HG02938 (cell line): ENCODE measurements at regions not wholly inside any gene's neighbourhood (a gene's known extent, or its start where the extent isn't known, plus 50 kb on each side); places are given as distances from the start of the nearest gene placed in this dataset.
"Not testable (repeated sequence)": the region's sequence is repeated elsewhere in the genome, so short reads cannot be mapped to it uniquely, and the experiment has no call there.

Experiments used
- ATAC-seq: cut with Tn5 transposase; IDR thresholded peaks from one replicate; pipeline ENCODE4 v1.9.1; 2021; ENCODE audit warnings: mild to moderate bottlenecking, moderate library complexity; ENCODE audit not compliant: unreplicated experiment

DNA sequence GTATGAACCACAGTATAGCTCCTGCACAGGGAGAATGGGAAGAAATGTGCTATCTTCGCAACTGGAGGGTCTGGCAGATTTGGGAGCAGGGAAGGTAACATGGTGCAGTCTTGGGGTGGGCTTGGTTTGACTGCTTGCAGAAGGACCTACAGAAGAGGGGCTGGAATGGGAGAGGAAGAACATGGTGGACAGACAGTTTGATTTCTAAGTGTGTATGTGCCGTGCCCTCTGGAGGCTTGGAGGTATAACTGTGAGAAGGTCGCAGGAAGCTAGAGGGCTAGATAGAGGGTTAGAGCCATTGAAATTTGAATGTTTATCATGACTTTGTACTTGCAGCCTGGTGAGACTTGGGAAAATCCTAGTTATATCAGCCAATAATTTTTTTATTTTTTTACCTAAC lies 169.2 kb downstream of the SQOR start:
- no peak for ATAC-seq

DNA sequence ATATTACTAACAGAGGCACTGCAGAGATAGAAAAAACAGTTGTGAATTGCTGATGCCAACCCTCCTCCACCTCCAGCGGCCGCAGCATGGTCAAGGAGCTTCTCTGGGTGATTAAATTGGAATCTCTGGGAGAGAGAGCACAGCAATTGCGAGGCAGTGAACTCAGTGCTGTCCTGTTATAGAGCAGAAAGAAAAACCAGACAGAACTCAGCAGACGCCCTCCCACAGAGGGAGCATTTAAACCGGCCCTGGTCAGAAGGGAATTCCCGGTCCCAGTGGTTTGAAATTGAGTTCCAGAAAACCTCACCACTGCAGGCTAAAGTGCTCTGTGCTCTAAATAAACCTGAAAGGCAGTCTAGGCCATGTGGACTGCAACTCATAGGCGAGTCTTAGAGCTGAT lies 175.4 kb downstream of the SQOR start:
- ATAC-seq, result no peak

DNA sequence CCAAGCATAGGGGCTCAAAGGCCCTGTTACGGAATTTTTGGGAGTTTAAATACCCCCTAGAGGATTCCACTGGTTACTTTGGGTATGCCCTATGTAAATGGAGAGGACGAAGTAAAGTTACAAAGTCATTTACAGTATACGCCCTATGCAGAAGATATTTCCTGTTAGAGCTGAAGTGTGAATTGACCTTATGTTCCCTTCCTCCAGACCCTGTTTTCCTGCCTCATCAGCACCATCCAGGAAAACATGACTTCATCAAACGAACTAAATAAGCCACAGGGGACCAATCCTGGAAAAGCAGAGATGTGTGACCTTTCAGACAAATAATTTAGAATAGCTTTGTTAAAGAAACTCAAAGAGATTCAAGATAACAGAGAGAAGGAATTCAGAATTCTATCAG lies 177.4 kb downstream of the SQOR start:
- ATAC-seq, result no peak

DNA sequence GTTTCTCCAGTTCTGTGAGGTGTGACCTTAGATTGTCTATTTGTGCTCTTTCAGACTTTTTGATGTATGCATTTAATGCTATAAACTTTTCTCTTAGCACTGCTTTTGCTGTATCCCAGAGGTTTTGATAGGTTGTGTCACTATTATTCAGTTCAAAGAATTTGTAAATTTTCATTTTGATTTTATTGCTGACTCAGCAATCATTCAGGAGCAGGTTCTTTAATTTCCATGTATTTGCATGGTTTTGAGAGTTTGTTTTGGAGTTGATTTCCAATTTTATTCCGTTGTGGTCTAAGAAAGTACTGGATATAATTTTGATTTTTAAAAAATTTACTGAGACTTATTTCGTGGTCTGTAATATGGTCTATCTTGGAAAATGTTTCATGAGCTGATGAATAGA lies 182.7 kb downstream of the SQOR start:
- ATAC-seq, result not testable (repeated sequence)

DNA sequence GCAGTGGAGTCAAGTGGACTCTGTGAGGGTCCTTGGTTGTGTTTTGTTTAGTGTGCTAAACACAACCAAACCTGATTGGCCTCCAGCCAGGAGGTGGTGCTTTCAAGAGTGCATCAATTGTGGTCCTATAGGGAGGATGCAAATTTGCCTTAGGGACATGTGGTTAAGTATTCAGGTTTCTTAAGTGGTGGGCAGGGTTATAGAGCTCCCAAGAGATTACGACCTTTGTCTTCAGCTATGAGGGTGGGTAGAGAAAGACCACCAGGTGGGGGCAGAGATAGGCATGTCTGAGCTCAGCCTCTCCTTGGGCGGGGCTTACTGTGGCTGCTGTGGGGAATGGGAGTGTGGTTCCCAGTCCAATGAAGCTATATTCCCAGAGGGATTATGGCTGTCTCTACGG lies 186.6 kb downstream of the SQOR start:
- ATAC-seq, result no peak

DNA sequence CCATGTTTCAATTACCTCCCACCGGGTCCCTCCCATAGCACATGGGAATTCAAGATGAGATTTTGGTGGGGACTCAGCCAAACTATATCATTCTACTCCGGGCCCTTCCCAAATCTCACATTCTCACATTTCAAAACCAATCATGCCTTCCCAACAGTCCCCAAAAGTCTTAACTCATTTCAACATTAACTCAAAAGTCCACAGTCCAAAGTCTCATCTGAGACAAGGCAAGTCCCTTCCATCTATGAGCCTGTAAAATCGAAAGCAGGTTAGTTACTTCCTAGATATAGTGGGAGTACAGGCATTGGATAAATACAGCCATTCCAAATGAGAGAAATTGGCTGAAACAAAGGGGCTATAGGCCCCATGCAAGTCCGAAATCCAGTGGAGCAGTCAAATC lies 188.1 kb downstream of the SQOR start:
- ATAC-seq, result not testable (repeated sequence)

DNA sequence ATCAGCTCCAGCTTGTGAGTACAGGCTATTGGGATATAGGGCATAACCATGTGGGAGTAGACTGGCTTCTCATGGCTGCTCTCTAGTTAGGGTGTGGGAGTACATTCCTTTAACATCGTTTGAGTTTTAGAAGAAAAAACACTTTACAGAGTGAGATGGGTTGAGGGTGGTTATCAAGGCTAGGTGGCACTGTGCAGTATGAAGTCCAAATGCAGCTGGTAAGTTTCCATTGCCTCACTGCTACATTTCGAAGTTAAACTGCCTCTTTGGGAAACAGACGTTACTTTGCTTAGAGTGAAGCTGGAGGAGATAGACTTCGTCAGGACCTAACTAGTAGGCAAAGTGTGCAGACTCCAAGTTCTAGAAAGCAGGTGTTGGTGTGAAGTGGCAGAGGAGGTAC lies 192.4 kb downstream of the SQOR start:
- no peak for ATAC-seq

DNA sequence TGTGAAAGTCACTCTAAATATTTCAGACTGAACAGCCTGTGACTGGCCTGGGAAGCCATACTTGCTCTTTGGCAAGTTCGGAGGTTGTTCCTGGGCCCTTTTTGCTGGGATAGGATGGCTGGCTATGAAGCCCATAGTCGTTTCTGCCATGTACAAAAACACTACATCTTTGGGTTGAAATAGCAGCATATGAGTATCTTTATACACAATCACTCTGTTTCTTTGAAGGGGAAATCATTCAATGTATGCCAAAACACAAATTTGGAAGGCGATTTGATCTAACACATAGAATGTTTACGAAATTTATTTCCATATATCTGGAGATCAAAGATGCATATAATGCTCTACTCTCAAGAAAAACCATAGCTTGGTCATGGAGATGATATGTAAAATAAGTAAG lies 192.9 kb downstream of the SQOR start:
- no peak for ATAC-seq

DNA sequence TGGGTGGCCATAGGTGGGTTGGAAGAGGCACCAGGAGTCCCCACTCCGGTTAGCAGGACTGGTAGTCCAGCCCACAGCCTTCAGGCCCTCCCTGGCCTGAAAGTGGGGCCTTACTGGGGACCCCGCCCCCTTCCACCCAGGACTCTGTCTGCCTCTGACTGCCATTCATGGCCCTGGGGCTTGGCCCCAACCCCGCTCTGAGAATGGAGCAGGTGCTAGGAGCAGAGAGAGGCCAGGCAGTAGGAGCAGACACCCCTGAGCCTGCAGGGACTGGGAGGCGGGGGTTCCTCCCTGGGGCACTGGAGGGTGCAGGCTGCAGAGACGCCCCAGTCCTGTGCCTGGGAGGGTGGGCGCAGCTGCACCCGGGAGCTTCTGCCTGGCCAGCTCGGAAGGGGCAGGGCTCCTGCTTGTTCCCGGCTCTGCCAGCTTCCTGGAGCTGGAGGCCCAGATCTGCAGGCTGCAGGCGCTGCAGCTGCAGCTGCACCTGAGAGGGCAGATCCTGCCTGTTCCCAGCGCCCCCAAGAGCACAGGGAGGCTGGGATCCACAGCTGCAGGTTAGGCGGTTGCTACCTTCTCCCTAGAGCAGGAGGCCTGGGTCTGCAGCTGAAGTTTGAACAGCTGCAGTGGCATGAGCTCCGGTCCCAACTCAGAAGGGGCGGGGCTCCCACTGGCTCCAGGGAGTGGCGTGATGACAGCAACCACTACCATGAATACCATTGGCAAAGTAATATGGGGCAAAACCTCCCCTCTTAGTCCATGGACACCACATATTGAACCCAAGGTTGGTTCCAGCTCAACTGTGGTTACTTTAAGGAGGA lies 194.7 kb downstream of the SQOR start:
- no peak for ATAC-seq

DNA sequence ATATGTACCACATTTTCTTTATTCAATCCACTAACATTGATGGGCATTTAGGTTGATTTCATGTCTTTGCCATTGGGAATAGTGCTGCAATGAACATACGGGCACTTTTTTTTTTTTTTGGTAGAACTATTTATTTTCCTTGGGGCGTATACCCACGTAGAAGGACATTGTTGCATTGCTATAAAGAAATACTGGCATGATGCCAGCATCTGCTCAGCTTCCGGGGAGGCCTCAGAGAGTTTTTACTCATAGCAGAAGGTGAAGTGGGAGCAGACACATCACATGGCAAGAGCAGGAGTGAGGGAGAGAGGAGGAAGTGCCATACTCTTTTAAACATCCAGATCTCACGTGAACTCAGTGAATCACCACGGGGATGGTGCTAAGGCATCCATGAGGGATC lies 197.0 kb downstream of the SQOR start:
- no peak for ATAC-seq

DNA sequence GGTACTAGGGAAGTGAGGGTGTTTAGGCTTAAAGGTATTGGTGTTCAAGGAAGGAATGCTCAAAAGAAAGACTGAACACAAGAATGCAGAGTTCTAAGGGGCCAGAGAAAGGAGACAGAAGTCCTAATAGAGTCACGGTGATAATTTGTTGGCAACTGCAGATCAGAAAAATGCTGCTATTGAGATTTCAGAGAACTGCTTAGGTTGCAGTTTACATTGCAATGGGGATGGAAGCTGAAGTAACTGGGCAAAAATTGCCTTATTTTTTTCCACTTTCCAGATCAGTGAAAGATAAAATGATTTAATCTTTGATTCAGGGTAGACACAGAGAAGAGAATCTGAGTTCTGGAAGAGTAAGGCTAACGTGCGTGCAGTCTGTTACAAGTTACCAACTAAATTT lies 199.8 kb downstream of the SQOR start:
- no peak for ATAC-seq

DNA sequence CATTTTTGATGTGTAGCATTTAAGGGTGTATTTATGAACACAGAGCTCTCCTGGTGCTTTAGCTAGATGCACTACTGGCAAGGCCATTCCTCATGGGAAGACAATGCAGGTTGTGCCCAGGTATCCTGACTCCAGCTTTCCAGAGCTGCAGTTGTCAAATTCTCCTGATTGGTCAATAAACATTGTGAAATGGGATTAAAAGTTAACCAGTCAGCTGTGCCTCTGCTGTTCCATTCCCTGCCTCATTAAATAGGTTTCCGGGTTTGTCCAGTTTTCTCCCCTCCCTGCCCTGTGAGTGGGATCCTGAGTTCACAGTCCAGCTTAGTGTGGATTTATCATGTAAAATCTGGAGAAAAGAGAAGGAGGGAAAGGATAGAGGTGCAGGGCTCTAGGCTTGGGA lies 207.3 kb downstream of the SQOR start:
- ATAC-seq, result no peak

DNA sequence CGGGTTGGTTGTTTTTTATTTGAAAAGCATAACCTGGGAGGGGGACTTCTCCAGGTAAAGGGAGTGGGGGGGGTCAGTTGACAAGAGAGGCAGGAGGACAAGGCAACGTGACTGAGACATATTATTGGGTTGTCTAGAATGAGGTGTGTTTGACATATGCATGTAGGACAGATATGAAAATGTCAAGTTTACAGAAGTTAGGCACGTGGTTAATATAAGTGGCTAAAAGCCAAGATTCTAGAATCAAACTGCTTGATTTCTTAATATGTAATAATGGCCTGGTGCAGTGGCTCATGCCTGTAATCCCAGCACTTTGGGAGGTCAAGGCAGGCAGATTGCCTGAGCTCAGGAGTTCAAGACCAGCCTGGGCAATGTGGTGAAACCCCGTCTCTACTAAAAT lies 212.8 kb downstream of the SQOR start:
- no peak for ATAC-seq

DNA sequence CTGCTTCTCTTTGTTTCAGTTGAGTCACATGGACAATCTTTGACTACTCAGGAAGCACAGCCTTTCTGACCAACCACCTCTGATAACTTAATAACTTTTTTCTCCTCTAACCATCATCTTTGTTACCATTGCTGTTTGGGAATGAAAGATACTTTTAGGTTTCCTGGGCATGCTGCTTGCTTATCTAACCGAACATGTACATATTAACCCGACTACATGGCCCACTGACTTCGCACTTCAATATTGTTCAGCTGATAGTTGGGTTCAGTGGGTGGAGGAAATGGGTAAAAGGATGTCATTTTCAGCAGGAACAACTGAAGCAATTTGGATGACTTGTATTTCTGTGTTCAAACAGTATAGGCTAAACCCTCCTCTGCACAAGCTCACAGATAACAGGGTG lies 214.3 kb downstream of the SQOR start:
- ATAC-seq, result no peak

DNA sequence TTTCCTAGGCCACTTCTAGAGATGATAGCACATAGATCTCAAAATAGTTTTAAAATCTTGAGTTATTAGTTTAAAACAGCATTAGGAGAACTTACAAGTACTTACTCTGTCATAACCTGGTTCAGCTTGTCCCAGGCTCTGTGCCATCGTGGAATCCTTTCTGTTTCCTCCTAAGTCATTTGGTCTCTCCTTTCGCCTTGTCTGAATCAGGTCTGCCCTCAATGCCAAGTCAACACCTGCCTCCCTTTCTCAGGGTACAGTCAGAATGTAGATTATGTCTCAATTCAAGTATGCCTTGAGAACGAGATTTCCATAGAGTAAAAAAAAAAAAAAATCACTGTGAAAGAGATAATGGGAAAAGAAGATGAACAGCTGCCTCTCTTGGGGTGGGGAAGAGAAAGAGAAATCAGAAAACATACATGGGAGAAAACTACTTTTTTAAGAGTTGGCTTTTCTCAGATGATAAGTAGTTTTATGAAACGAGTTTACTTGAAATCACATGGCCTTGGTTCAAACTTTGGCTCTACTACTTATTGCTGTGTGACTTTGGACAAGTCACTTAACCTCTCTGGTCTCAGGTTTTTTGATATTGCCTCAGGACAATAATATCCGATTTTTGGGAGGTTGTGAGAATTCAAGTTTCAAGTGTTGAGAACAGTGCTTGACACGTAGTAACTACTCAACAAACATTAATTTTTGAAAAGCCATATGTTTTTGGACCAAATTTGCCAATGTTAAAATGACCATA lies 219.8 kb downstream of the SQOR start:
- no peak for ATAC-seq

DNA sequence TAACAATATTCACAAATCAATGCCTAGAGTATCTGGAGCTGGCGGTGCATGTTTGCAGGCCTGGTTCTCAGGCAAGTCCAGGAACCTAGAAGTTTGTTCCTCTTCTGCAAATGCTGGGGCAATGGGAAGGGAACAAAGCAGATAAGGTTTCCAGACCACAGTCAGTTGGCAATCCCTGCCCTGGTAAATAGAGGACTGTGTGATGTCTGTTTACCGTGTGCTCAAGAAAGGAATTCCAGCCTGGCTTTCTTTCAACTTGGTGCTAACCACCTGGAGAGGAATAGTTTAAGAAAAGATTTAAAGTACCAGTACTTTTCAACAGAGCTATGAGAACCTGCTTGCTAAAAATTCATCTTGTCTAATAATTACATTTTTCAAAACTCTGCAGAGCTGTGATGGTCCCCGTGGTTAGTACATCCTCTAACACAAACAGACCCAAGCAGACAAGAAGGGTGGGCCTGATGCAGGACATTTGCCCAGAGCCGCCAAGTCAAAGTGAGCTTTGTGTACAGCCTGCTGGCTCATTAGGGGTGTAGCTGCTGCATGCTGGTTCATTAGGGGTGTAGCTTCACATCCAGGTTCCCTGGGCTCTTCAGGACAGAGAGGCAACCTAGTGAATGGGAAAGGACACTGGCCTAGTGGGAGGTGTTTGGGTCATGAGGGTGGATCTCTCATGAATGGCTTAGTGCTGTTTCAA lies 220.5 kb downstream of the SQOR start:
- ATAC-seq, result no peak

DNA sequence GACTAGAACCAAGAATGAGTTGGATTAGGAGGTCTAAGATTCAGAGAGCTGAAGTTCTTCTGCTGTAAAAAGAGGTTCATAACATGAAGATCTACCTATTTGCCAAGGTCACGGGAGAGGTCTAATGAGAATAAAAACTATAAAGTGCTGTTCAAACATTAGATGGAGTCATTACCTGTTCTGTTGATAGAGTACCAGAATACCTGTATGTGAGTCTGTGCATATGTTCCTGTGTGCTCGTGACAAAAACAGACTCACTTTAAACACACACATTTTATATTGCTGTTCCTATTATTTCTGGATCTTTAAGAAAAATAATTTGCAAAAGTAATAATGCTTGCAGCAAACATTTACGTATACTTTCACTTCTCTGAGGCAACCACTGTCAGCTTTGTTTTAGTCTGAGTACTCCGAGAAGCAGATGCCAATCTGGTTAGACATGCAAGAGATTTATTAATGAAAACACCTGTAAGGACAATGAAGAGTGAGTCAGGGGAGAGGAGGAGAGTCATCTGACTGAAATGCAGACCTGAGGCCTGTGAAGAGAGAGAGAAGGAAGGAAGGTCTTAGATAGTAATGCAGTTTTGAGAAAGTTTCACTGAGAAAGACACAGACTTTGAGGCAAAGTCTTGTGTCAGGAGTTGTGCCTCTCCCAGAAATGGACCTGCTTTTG lies 221.2 kb downstream of the SQOR start:
- ATAC-seq, result no peak

DNA sequence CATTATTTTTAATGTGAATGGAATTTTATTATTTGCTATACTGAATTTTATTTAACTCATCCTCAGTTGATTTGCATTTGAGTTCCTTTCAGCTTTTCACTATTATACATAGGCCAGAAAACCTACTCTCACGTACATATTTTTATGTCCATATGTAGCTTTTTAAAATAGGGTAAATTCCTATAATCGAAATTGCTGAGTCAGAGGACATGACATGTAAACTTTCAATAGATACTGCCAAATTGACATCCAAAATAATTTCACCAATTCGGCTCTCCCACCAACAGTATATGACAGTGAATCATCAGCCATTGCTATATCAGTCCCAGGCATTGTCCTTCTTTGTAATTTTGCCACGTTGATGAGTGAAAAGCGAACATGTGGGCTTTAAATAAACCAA lies 222.5 kb downstream of the SQOR start:
- no peak for ATAC-seq

DNA sequence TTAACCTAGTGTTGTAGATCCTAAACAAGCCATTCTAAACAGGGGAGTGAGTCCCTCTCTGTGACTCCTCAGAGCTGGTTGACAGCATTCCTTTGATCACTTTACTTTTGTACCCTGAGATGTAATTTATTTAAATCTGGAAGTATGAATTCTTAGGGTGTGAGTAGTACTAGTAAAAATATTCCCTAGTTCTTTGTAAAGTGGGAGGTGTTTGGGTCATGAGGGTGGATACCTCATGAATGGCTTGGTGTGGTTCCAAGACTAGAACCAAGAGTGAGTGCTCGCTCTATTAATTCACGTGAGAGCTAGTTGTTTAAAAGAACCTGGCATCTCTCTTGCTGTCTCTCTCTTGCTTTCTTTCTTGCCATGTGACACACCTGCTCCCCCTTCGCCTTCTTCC lies 223.7 kb downstream of the SQOR start:
- ATAC-seq, result no peak

DNA sequence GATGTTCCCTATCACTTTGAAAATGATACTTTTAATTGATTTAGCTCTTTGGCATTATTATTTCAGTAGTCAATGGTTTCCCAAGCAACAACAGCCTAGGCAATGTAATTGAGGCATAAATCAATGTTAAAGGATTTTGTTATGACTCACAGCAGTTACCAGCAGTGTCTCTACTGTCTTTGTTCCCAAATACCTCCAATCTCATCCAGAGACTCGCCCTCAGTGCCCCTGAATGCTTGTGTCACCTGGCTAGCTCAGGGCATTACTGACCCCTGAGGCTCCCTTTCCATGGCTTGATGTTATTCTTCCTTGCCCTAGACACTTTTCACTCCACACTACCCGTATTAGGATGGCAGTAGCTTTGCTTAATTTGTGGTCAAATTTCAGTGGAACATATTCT lies 227.2 kb downstream of the SQOR start:
- no peak for ATAC-seq

DNA sequence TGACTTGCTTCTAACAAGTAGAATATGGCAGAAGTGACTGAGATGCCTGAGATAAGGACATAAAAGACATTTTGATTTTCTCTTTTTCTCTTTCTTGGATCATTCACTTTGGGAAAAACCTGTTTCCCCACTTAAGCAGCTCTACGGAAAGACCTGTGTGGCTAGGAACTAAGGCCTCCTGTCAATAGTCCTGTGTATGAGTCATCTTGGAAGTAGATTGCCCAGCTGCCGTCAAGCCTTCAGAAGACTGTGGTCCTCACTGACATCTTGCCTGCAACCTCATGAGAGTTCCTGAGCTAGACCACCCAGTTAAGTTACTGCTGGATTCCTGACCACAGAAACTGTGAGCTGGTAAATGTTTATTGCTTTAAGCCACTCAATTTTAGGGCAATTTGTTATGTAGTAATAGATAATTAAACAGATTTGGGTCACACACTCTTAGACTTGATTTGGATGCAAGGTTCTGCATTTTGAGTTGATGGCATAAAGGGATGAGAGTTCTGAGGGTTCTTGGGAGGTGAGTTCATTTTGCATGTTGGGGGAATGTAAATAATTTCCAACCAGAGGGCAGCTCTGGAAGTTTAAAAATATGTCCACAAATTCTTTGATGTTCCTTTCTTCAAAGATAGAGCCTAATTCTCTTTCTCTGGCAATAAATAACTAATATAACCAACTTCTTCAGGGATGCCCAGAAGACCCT lies 229.2 kb downstream of the SQOR start:
- ATAC-seq, result no peak
